ENCODE measurements at regions not wholly inside any gene's neighbourhood (a gene's known extent, or its start where the extent isn't known, plus 50 kb on each side); places are given as distances from the start of the nearest gene placed in this dataset.

DNA sequence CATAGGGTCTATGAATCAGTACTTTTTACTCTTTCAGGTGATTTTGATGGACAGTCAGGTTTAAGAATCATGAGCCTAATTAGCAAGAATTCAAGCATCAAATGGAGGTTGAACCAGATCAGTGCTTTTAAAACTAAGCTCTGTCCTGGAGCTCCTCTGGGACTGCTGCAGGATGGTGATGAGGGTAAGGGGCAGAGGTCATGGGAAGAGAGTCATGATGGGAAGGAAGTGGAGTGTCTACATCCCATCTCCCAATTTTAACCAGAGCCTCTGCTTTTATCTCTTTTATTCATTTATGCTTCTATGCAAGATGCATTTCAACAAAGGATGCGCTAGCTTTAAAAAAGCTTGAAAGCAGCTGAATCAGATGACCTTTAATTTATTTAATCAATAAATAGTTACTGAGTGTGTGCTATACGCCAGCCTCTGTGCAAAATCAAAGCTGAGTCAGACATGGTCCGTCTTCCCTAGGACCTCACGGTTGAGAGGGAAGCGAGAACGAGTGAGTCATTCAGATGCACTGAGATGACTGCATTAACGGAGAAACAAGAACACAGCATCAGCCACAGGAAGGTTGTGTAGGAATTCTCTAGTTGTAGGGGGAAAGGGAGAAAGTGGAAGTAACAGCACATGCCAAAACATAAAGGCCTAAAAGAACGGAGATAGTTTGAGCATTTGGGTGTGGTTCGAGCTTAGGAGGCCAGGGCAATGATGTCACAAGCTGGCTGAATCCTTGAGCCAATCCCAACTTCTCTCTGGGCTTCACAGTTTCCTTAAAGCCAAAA is 441.6 kb upstream of the BRINP1 start:
- TF ChIP-seq, protein P1, sequence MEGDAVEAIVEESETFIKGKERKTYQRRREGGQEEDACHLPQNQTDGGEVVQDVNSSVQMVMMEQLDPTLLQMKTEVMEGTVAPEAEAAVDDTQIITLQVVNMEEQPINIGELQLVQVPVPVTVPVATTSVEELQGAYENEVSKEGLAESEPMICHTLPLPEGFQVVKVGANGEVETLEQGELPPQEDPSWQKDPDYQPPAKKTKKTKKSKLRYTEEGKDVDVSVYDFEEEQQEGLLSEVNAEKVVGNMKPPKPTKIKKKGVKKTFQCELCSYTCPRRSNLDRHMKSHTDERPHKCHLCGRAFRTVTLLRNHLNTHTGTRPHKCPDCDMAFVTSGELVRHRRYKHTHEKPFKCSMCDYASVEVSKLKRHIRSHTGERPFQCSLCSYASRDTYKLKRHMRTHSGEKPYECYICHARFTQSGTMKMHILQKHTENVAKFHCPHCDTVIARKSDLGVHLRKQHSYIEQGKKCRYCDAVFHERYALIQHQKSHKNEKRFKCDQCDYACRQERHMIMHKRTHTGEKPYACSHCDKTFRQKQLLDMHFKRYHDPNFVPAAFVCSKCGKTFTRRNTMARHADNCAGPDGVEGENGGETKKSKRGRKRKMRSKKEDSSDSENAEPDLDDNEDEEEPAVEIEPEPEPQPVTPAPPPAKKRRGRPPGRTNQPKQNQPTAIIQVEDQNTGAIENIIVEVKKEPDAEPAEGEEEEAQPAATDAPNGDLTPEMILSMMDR (IDR thresholded peaks at IDR 0.05) = no peak
- TF ChIP-seq POLR2A (IDR thresholded peaks at IDR 0.05) = no peak
